ENCODE measurements at regions not wholly inside any gene's neighbourhood (a gene's known extent, or its start where the extent isn't known, plus 50 kb on each side); places are given as distances from the start of the nearest gene placed in this dataset.
"Not testable (repeated sequence)": the region's sequence is repeated elsewhere in the genome, so short reads cannot be mapped to it uniquely, and the experiment has no call there.

- not testable (repeated sequence) for H3K9me3 ChIP-seq (ENCODE audit: control insufficient read depth, low read depth, low read length); DNase-seq; H3K36me3 ChIP-seq (ENCODE audit: control insufficient read depth, insufficient read depth, low read length); H3K27ac ChIP-seq (ENCODE audit: low read length); H3K4me1 ChIP-seq (ENCODE audit: control insufficient read depth, insufficient read depth, low read length); H3K27me3 ChIP-seq (ENCODE audit: control insufficient read depth, insufficient read depth, low read length); H3K4me3 ChIP-seq (ENCODE audit: low read length)
- no CpG with 5 or more reads among the region's 4 CpGs for WGBS (ENCODE audit: insufficient coverage, low lambda C conversion rate)
Observed at GRCh38 chr7:153998896-153999295, 53.3 kb upstream of the DPP6 start.

Measured in large intestine (tissue), 3 donors.